ENCODE measurements at regions not wholly inside any gene's neighbourhood (a gene's known extent, or its start where the extent isn't known, plus 50 kb on each side); places are given as distances from the start of the nearest gene placed in this dataset.

DNA sequence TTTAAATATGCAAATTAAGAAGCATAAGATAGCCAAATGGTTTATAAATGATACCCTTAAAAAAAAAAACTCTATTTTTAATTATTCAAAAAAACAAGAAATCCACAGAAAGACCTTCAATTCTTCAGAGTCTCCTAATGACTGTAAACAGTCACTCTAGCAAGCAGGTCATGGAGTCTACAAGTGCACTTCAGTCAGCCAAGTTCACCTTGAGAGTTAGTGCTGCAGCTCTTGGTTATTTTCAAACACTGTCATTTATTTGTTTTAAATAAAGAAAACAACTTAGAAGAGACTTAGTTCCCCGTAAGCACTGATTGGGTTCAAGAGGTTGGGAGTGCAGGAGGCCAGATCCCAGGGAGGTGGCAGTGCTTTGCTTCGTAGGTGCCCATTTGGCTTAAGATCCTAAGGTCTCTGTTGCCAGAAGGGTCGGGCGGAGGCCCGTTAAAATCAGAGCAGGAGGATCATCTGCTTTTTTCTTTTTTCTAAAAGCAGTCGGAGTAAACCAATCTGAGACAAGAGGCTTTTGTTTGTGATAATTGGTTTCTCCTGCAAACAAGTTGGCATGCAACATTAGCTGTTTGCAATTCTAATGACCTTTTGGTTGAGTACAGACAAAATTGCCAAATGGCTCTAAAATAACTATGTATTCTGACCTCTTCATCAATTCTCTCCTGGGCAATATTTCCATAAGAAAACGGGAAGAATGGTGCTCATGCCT, 86.4 kb upstream of the ELMO1 start:
- H3K4me3 Mint-ChIP-seq, result no peak overlapping the region
- no peak overlapping the region for H3K27ac Mint-ChIP-seq
- H3K36me3 Mint-ChIP-seq (ENCODE audit: low read depth), result no peaks in the 10 kb centered on the region
- H3K4me1 Mint-ChIP-seq (ENCODE audit: low read depth), result no peaks in the 10 kb centered on the region
- H3K27me3 Mint-ChIP-seq, result peaks cover 4% of the 10 kb centered on the region
- H3K9me3 Mint-ChIP-seq, result no peaks in the 10 kb centered on the region
- intact Hi-C loops (cut with micrococcal nuclease), result no loop called here

DNA sequence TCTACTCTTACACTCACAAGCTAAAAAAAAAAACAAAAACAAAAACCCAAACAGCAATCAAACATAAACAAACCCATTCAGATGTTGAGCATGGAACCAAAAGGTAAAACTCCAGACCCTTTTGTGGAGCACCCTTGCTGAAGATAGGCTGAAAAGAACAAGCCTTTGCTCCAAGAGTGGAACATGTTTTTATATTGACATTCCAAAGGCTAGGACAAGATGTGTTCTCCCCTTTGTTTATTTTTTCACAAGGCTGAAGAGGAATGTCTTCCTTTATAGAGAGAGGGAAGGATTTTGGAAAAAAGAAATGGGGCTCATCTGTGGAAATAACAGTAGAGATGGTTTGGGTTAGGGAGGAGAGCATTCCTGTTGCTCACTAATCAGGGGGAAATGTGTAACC, 87.2 kb upstream of the ELMO1 start:
- intact Hi-C loops (cut with micrococcal nuclease), result no loop called here
- Mint-ChIP-seq H3K27me3 (peaks cover 4% of the 10 kb centered on the region), H3K4me3 (no peak overlapping the region), H3K4me1 (ENCODE audit: low read depth) (no peaks in the 10 kb centered on the region), H3K27ac (no peak overlapping the region), H3K9me3 (no peaks in the 10 kb centered on the region), H3K36me3 (ENCODE audit: low read depth) (no peaks in the 10 kb centered on the region)

DNA sequence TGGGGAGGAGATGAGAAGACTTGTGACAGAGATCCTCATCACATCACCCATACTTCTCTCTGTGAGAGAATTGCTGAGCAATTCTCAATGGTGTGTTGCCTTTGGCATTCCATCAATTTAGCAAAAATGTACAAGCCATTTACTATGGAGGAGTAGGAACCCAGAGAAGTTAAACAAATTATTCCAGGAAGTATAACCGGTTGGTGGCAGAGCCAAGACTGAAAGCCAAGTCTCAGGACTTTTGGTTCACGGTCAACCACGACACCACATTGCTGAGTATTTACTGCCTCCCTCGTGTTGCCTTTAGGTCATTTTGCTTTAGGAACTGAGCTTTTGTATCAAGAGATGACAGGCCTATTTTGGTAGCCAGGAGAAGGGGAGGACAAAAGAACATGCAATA, 88.0 kb upstream of the ELMO1 start:
- Mint-ChIP-seq H3K27ac (no peak overlapping the region), H3K4me3 (no peak overlapping the region), H3K4me1 (ENCODE audit: low read depth) (no peaks in the 10 kb centered on the region), H3K27me3 (peaks cover 3% of the 10 kb centered on the region), H3K36me3 (ENCODE audit: low read depth) (no peaks in the 10 kb centered on the region), H3K9me3 (no peaks in the 10 kb centered on the region)
- intact Hi-C loops (cut with micrococcal nuclease), result no loop called here

DNA sequence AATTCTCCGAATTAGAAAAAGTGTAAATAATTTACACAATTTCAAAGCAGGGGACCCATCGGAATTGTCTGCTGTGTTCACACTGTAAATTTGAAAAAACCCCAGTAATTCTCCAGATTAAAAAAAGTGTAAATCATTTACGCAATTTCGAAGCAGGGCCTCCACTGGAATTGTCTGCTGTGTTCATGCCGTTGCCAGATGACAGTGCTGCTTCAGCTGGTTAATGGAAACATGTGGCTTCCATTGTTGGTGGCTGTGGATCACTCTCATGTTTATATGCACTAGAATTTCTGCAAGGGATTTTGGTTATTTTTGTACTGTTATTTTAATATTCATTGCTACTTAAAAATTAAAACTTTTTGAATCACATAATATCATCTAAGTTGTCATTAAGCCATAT, 88.8 kb upstream of the ELMO1 start:
- no peak overlapping the region for H3K27ac Mint-ChIP-seq
- no peak overlapping the region for H3K4me3 Mint-ChIP-seq
- peaks cover 3% of the 10 kb centered on the region for H3K27me3 Mint-ChIP-seq
- no peaks in the 10 kb centered on the region for H3K9me3 Mint-ChIP-seq
- intact Hi-C loops (cut with micrococcal nuclease), result no loop called here
- H3K4me1 Mint-ChIP-seq (ENCODE audit: low read depth), result no peaks in the 10 kb centered on the region
- no peaks in the 10 kb centered on the region for H3K36me3 Mint-ChIP-seq (ENCODE audit: low read depth)

DNA sequence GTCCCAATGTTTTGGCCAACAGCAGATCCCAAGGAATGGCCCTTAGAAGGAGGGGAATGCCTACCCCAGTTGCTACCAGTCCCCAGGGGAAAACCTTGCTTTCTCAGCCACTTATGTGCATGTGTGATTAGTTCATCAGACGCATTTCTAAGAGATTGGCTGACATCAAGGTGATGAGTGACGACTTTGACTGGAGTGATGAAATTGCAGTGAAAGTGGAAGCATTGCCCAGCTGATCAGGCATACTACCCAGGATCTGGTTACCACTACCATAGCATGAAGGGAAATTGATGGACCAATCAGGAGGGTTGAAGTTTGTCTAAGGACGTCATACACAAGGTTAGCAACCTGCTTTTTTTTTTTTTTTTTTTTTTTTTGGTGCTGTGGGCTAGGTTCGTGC, 90.3 kb upstream of the ELMO1 start:
- intact Hi-C loops (cut with micrococcal nuclease), result no loop called here
- peaks cover 3% of the 10 kb centered on the region for H3K27me3 Mint-ChIP-seq
- H3K36me3 Mint-ChIP-seq (ENCODE audit: low read depth), result no peaks in the 10 kb centered on the region
- H3K4me1 Mint-ChIP-seq (ENCODE audit: low read depth), result no peaks in the 10 kb centered on the region
- H3K27ac Mint-ChIP-seq, result no peak overlapping the region
- peaks cover 7% of the 10 kb centered on the region for H3K9me3 Mint-ChIP-seq
- H3K4me3 Mint-ChIP-seq, result no peak overlapping the region

DNA sequence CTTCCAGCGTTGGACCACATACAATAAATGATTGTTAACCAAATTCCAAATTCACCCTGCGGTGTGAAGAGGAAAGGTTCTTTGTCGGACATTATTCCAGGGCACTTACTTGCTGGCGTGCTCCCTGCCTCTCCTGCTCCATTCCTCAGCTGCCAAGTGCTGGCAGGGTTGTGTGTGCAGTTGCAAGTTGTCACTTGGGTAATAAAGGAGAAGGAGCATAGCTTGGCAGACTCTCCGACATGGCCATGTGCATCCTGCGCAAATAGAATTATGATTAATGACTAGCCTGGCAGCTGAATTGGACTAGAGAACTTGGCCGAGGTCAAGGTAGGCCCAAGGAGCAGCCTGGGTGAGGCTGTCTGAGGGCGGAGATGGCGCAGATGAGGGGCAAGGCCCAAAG, 92.3 kb upstream of the ELMO1 start:
- Mint-ChIP-seq H3K4me1 (ENCODE audit: low read depth) (no peaks in the 10 kb centered on the region), H3K4me3 (no peak overlapping the region), H3K27me3 (peaks cover 3% of the 10 kb centered on the region), H3K9me3 (peaks cover 12% of the 10 kb centered on the region), H3K27ac (no peak overlapping the region), H3K36me3 (ENCODE audit: low read depth) (no peaks in the 10 kb centered on the region)
- intact Hi-C loops (cut with micrococcal nuclease), result no loop called here

DNA sequence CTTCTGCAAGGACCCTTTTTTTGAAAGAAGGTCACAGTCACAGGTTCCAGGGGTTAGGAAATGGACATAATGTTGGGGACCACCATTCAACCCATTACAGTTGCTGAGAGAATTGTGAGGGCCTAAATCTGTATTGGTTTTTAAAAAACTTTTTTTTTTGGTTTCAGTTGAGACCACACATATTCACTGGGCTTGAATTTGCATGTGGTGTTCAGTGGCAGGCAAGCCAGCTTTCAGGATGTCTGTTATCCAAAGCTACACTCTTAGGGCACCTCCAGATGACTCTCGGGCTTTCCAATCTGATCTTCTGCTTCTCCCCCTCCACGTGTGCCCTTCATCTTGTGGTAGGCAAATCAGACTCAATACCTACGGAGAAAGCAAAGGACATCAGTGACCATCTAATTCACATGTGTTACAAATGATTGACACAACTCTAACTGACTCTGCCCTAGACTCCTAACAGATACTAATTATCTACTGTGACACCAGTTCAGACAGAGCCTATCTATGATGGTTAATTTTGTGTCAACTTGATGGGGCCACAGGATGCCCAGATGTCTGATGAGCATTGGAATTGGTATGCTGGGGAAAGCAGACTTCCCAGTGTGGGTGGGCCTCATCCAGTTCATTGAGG, 93.3 kb upstream of the ELMO1 start:
- Mint-ChIP-seq H3K4me1 (ENCODE audit: low read depth) (no peaks in the 10 kb centered on the region), H3K36me3 (ENCODE audit: low read depth) (no peaks in the 10 kb centered on the region), H3K27me3 (peaks cover 3% of the 10 kb centered on the region), H3K9me3 (peaks cover 12% of the 10 kb centered on the region), H3K4me3 (no peak overlapping the region), H3K27ac (no peak overlapping the region)
- intact Hi-C loops (cut with micrococcal nuclease), result no loop called here

DNA sequence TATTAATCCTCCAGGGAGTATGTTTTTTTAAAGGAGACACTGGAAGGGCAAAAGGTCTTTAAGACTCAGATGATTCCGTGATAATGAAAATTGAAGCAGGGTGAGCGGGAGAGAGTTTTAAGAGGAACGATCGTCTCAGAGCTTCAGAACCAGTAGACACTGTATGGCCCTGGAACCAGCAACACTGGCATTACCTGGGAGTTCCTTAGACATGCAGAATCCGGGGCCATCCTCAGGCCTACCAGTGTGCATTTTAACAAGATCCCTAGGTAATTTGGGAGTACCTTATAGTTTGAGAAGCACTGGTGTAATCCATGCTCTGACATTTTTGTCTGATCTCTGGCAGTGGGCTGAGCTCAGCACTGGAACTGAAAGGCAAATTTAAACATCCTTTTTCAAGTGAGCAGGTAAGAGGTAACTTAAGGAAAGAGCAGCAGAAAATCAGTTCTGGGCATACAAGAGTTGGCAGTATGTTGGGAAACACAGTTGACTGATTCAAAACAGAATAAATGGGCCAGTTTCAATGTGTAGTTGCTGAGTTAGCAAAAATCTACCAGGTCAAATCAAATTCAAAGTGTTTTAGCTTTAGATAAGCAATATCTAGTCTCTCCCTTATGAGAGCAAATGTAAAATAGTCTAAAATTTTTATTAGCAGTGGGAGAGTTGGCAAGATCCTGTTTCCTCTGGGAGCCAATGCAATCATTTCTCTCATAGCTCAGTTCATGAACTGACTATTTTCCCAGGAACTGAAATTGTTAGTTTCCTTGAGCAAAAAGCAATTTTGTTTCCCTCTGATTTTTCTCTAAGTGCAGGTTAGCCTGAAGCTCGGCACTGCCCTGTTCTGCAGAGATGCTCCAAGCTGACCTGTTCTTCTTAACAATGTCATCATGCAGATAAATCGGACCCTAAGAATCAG, 97.2 kb upstream of the ELMO1 start:
- peaks cover 8% of the 10 kb centered on the region for H3K27me3 Mint-ChIP-seq
- no peaks in the 10 kb centered on the region for H3K36me3 Mint-ChIP-seq (ENCODE audit: low read depth)
- H3K4me3 Mint-ChIP-seq, result no peak overlapping the region
- H3K27ac Mint-ChIP-seq, result no peak overlapping the region
- peaks cover 12% of the 10 kb centered on the region for H3K9me3 Mint-ChIP-seq
- intact Hi-C loops (cut with micrococcal nuclease), result no loop called here
- peaks cover 9% of the 10 kb centered on the region for H3K4me1 Mint-ChIP-seq (ENCODE audit: low read depth)

DNA sequence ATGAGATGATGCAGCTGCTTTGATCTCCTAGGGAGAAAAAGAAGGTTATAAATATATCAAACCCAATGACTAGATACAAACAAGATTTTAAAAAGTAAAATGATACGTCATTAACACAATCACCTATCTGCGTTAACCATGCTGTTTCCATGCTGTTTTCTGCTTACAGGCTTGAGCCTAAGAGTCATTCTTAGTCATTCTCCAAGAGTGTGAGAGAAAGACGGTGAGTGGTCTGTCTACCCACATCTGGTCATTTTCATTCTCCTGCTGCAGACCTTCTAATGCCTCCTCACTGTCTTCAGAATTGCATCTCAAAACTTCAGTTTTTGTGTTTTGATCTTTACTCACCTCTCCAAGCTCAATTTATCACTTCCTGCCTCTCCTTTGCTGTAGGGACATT, 98.0 kb upstream of the ELMO1 start:
- peaks cover 12% of the 10 kb centered on the region for H3K9me3 Mint-ChIP-seq
- H3K27me3 Mint-ChIP-seq, result peaks cover 5% of the 10 kb centered on the region
- H3K4me1 Mint-ChIP-seq (ENCODE audit: low read depth), result peaks cover 9% of the 10 kb centered on the region
- H3K27ac Mint-ChIP-seq, result no peak overlapping the region
- no peaks in the 10 kb centered on the region for H3K36me3 Mint-ChIP-seq (ENCODE audit: low read depth)
- no peak overlapping the region for H3K4me3 Mint-ChIP-seq
- intact Hi-C loops (cut with micrococcal nuclease), result no loop called here

DNA sequence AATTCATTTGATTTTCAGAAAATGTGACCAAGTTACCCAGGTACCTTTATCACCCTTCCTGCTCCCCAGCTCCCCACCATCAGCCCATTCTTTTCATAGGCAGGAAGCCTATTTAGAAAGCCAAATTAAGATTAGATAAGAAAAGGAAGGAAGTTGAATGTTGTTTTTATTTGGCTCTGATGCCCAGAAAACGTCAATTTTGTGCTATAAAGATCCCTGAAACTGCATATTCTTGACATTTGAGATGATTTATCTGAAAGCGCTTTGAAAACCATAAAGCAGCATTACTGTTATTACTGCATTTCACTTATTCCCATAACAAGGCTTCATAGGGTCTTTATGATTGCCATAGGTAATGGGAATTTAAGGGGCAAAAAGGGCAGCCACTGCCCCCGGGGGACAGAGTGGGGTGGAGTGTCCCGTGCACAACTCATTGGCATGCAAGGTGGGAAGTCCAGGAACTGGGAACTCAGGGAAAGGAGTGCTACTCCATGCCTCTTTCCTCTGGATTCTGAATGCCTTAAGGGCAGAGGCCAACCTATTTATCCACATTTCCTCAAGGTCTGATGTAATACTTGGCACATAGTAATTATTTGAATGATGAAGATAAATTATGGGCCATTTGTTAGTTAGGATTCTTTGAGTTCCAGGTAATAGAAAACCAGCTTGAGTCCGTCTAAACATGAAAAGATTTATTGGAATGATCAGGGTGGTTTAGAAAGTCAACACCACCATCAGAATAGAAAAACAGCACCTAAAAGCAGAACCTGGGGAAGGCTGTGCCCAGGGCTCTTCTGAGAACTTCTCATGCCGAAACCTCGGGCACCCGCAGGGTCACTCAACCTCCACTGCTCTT, 100.6 kb upstream of the ELMO1 start:
- Mint-ChIP-seq H3K4me3 (no peak overlapping the region), H3K27me3 (peaks cover 5% of the 10 kb centered on the region), H3K4me1 (ENCODE audit: low read depth) (peaks cover 9% of the 10 kb centered on the region), H3K9me3 (peaks cover 2% of the 10 kb centered on the region), H3K27ac (no peak overlapping the region), H3K36me3 (ENCODE audit: low read depth) (no peaks in the 10 kb centered on the region)
- intact Hi-C loops (cut with micrococcal nuclease), result no loop called here

DNA sequence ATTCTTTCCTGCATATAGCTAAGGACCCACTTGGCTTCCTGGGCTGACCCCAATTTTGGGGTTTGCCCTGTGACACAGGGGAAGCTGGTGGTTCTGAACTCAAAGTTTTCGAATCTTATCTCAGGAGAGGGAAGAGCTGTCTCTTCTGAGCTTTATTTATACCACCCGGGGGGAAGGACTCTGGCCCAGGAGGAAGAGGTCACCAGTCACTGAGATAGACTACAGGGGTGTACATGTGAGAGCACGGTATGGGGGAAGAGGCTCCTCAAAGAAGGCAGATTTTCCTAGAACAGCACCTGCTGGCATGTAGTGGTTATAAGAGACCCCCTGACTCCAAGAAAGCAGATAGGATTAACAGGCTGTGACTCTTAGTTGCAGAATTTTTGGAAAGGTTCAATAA, 101.8 kb upstream of the ELMO1 start:
- no peaks in the 10 kb centered on the region for H3K36me3 Mint-ChIP-seq (ENCODE audit: low read depth)
- H3K4me3 Mint-ChIP-seq, result no peak overlapping the region
- no peaks in the 10 kb centered on the region for H3K9me3 Mint-ChIP-seq
- peaks cover 5% of the 10 kb centered on the region for H3K27me3 Mint-ChIP-seq
- intact Hi-C loops (cut with micrococcal nuclease), result no loop called here
- no peak overlapping the region for H3K27ac Mint-ChIP-seq
- H3K4me1 Mint-ChIP-seq (ENCODE audit: low read depth), result peaks cover 9% of the 10 kb centered on the region

DNA sequence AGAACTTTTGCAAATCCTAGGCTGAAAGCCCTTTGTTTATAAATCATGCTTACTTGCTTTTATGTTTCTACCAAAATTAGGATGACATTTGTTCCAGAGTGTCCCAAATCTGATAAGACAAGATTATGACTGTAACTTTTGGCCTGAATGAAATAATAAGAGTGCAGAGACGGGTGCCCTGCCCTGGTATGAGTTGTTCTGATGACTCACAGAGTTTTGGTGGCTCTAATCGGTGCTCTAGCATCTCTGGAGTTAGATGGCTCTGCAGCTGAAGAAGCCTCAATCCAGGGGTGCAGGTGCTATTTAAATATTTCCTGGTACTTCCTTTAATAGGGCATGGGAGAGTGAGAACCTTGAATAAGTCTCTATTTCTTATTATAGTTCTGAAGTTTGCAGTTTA, 102.2 kb upstream of the ELMO1 start:
- intact Hi-C loops (cut with micrococcal nuclease), result no loop called here
- Mint-ChIP-seq H3K4me3 (no peak overlapping the region), H3K27ac (no peak overlapping the region), H3K27me3 (peaks cover 5% of the 10 kb centered on the region), H3K9me3 (no peaks in the 10 kb centered on the region), H3K4me1 (ENCODE audit: low read depth) (peaks cover 9% of the 10 kb centered on the region), H3K36me3 (ENCODE audit: low read depth) (no peaks in the 10 kb centered on the region)

DNA sequence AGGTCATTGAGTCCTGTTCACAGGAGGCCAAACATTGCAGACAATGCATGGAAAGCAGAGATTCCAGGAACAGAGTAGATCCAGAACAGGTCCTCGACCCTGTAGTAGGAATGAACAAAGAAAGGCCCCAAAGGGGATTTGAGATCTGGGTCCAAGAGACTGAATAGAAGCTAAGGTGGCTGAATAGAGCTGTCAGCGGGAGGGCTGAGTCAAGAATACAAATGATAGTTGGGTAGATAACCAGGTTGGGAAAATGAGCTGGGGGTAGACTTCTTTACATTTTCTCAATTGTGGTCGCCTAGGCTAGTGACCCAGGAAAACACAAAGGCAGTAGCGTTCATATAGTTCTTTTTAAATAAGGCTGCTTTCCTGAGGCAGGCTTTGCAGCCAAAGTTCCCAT, 103.4 kb upstream of the ELMO1 start:
- no peak overlapping the region for H3K27ac Mint-ChIP-seq
- H3K4me3 Mint-ChIP-seq, result no peak overlapping the region
- H3K27me3 Mint-ChIP-seq, result peaks cover 5% of the 10 kb centered on the region
- H3K4me1 Mint-ChIP-seq (ENCODE audit: low read depth), result peaks cover 9% of the 10 kb centered on the region
- intact Hi-C loops (cut with micrococcal nuclease), result no loop called here
- no peaks in the 10 kb centered on the region for H3K36me3 Mint-ChIP-seq (ENCODE audit: low read depth)
- no peaks in the 10 kb centered on the region for H3K9me3 Mint-ChIP-seq

Data from dendritic cell treated with granulocyte-macrophage colony-stimulating factor and Interleukin-4, amounts not matched to agents 40 ng/mL and 50 ng/mL, for 4 days (primary cell).